HG03565 (cell line): ENCODE measurements at regions not wholly inside any gene's neighbourhood (a gene's known extent, or its start where the extent isn't known, plus 50 kb on each side); places are given as distances from the start of the nearest gene placed in this dataset.
"Not testable (repeated sequence)": the region's sequence is repeated elsewhere in the genome, so short reads cannot be mapped to it uniquely, and the experiment has no call there.

Experiments
- ATAC-seq: cut with Tn5 transposase; IDR thresholded peaks from one replicate; pipeline ENCODE4 v1.9.1; 2021; ENCODE audit warnings: mild to moderate bottlenecking, moderate library complexity; ENCODE audit not compliant: unreplicated experiment

- no peak for ATAC-seq
Observed at GRCh38 chr4:123025398-123025797, 103.0 kb upstream of the NUDT6 start.

GRCh38 chr4:123026015-123026414 lies 103.6 kb upstream of the NUDT6 start:
- ATAC-seq = not testable (repeated sequence)

GRCh38 chr4:123031664-123032063 lies 109.3 kb upstream of the NUDT6 start:
- no peak for ATAC-seq

- ATAC-seq = no peak
Observed at GRCh38 chr4:123034023-123034422, 111.6 kb upstream of the NUDT6 start.

GRCh38 chr4:123035239-123035638 lies 112.8 kb upstream of the NUDT6 start:
- ATAC-seq = no peak

GRCh38 chr4:123037804-123038203 lies 115.4 kb upstream of the NUDT6 start:
- no peak for ATAC-seq

- no peak for ATAC-seq
Observed at GRCh38 chr4:123042095-123042494, 119.7 kb upstream of the NUDT6 start.

GRCh38 chr4:123043013-123043412 lies 120.6 kb upstream of the NUDT6 start:
- no peak for ATAC-seq

GRCh38 chr4:123043793-123044425 lies 121.5 kb upstream of the NUDT6 start:
- ATAC-seq = no peak

- no peak for ATAC-seq
Observed at GRCh38 chr4:123046096-123046495, 123.7 kb upstream of the NUDT6 start.

GRCh38 chr4:123050018-123050417 lies 127.6 kb upstream of the NUDT6 start:
- no peak for ATAC-seq

- no peak for ATAC-seq
Observed at GRCh38 chr4:123052007-123052406, 129.6 kb upstream of the NUDT6 start.

GRCh38 chr4:123055943-123056342 lies 133.5 kb upstream of the NUDT6 start:
- no peak for ATAC-seq

GRCh38 chr4:123060039-123060770 lies 137.8 kb upstream of the NUDT6 start:
- no peak for ATAC-seq

GRCh38 chr4:123064390-123064789 lies 142.0 kb upstream of the NUDT6 start:
- ATAC-seq = no peak

GRCh38 chr4:123068081-123068480 lies 145.7 kb upstream of the NUDT6 start:
- no peak for ATAC-seq

- ATAC-seq = no peak
Observed at GRCh38 chr4:123072060-123072459, 149.7 kb upstream of the NUDT6 start.

- no peak for ATAC-seq
Observed at GRCh38 chr4:123073650-123074049, 151.3 kb upstream of the NUDT6 start.

GRCh38 chr4:123077330-123077729 lies 154.9 kb upstream of the NUDT6 start:
- ATAC-seq = no peak

- ATAC-seq = no peak
Observed at GRCh38 chr4:123081971-123082370, 159.6 kb upstream of the NUDT6 start.

GRCh38 chr4:123083646-123084045 lies 161.2 kb upstream of the NUDT6 start:
- ATAC-seq = no peak

- ATAC-seq = no peak
Observed at GRCh38 chr4:123088501-123088900, 166.1 kb upstream of the NUDT6 start.

GRCh38 chr4:123090886-123091285 lies 168.5 kb upstream of the NUDT6 start:
- no peak for ATAC-seq
